ENCODE measurements at regions not wholly inside any gene's neighbourhood (a gene's known extent, or its start where the extent isn't known, plus 50 kb on each side); places are given as distances from the start of the nearest gene placed in this dataset.

DNA sequence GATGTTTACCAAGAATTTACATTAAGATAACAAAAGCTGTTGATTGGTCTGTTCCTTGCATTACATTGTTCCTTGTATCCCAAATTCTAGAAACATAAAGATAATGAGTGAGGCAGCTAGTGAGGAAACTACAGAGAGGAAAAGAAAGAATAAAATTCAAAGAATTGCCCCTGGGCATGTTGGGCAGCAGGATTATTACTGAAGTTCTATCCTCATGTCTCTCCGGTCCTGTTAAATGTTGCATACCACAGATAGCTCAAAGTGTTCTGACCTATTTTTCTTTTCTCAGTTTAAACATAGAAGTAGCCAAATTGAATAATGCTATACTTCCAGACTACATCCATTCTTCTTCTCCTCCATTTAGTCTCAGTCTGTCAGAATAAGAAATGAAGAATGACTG lies 58.2 kb upstream of the DYNC1I2 start:
- Histone ChIP-seq H3K9me3 (ENCODE audit: control insufficient read depth in 2 of 3, low read length in 3 of 3) (peaks cover 0 to 38% (median 0%) of the 10 kb centered on the region in 3 experiments), H3K27ac (ENCODE audit: low read depth, low read length) (no peak overlapping the region), H3K36me3 (ENCODE audit: control insufficient read depth in 2 of 3, insufficient read depth in 3 of 3, low read length in 3 of 3) (no peaks in the 10 kb centered on the region), H3K4me1 (ENCODE audit: control insufficient read depth in 2 of 2, insufficient read depth in 2 of 2, low read length in 2 of 2) (no peaks in the 10 kb centered on the region), H3K27me3 (ENCODE audit: control insufficient read depth in 2 of 2, insufficient read depth in 2 of 2, low read length in 2 of 2) (no peaks in the 10 kb centered on the region), H3K4me3 (ENCODE audit: low read length) (no peak overlapping the region)
- DNase-seq (no peak), ATAC-seq (no peak)
- intact Hi-C loops (cut with micrococcal nuclease): no loop called here
- H3K27me3 Mint-ChIP-seq: peaks cover 5 to 10% (median 7%) of the 10 kb centered on the region in 5 donors
- no peak overlapping the region for H3K27ac Mint-ChIP-seq
- ChIA-PET POLR2A (no interaction called here), CTCF (no interaction called here)
- H3K36me3 Mint-ChIP-seq: peaks cover 0 to 14% (median 5%) of the 10 kb centered on the region in 5 donors
- no peaks in the 10 kb centered on the region for H3K4me1 Mint-ChIP-seq
- H3K9me3 Mint-ChIP-seq: peaks cover 3 to 63% (median 19%) of the 10 kb centered on the region in 11 donors
- H3K4me3 Mint-ChIP-seq: no peak overlapping the region

DNA sequence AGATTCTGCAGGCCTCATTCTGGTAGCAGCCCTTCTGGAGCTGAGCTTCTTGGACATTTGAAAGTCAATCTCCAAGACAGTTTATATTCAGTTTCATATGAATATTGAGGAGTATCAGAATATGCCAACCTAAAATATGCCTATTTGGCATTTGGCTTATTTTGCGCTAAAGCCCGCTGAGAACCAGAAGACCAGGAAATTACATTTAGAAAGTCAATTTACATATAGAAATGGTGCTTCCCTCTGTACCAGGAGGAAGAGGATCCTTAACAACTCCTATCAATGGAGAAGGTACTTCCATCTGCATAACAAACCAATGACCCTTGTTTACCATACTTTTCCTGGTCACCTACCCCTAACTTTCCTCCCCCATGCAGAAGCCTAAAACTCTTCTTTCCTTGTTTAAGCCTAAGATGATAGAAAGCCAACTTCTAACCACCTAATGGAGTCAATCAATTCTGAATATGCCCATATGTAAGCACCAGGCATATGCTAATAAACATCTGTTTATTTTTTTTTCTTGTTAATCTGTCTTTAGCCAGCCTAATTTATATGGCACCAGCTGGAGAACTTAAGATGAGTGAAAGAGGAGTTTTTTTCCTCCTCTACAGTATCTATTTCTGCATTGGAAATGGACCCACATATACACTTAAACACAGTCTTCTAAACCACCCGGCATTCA lies 57.0 kb upstream of the DYNC1I2 start:
- Mint-ChIP-seq H3K36me3 (peaks cover 0 to 14% (median 5%) of the 10 kb centered on the region in 5 donors), H3K9me3 (peaks cover 3 to 64% (median 19%) of the 10 kb centered on the region in 11 donors), H3K4me1 (no peaks in the 10 kb centered on the region), H3K4me3 (no peak overlapping the region), H3K27ac (no peak overlapping the region), H3K27me3 (peaks cover 0 to 10% (median 8%) of the 10 kb centered on the region in 5 donors)
- CTCF ChIA-PET: no interaction called here
- H3K27ac ChIP-seq (ENCODE audit: low read depth, low read length): no peak overlapping the region
- no peak for DNase-seq
- no peaks in the 10 kb centered on the region for H3K27me3 ChIP-seq (ENCODE audit: control insufficient read depth in 2 of 2, insufficient read depth in 2 of 2, low read length in 2 of 2)
- POLR2A ChIA-PET: no interaction called here
- H3K4me3 ChIP-seq (ENCODE audit: low read length): no peak overlapping the region
- intact Hi-C loops (cut with micrococcal nuclease): no loop called here
- no peak for ATAC-seq
- no peaks in the 10 kb centered on the region for H3K4me1 ChIP-seq (ENCODE audit: control insufficient read depth in 2 of 2, insufficient read depth in 2 of 2, low read length in 2 of 2)
- no peaks in the 10 kb centered on the region for H3K36me3 ChIP-seq (ENCODE audit: control insufficient read depth in 2 of 3, insufficient read depth in 3 of 3, low read length in 3 of 3)
- H3K9me3 ChIP-seq (ENCODE audit: control insufficient read depth in 2 of 3, low read length in 3 of 3): peaks cover 0 to 38% (median 0%) of the 10 kb centered on the region in 3 experiments

DNA sequence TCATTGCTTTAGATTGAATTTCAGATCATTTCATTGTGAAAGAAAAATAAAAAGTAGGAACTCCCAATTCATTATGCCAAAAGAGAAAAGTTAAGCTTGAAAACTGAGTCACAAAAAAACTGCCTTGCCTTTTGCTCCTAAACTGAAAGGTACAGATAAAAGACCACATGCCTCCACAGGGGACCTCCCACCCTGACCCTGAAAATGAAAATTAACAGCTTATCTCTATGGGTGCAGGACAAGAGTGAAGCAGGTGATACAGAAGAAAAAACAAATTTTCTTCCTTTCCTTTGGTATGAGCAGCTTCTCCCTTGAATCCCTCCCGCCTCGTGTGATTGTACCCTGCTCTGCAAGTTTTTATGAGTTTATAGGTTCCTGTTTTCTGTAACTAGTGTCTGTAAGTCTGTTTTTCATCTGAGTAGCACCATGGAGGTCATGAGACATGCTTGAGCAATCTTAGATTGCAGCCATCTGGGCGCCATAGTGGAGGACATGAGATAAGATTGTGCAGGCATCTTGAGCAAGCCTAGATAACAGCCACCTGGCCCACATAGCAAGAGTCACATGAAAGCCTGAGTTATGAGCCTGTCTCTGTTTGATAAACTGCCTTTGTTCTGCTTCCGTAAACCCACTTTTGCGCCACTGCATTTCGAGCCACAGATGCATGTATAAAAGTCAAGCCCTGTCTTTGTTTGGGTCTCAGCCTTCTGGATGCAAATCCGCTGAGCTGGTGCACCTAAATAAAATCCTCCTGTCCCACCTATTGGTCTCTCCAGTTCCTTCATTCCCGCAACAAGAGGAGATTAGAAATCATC lies 56.2 kb upstream of the DYNC1I2 start:
- H3K27ac Mint-ChIP-seq: no peak overlapping the region

More for the DNA sequence above, 56.2 kb upstream of the DYNC1I2 start:
- H3K27me3 Mint-ChIP-seq: peaks cover 0 to 10% (median 8%) of the 10 kb centered on the region in 5 donors
- H3K4me1 ChIP-seq (ENCODE audit: control insufficient read depth in 2 of 2, insufficient read depth in 2 of 2, low read length in 2 of 2): no peaks in the 10 kb centered on the region
- intact Hi-C loops (cut with micrococcal nuclease): no loop called here
- H3K36me3 Mint-ChIP-seq: peaks cover 0 to 14% (median 5%) of the 10 kb centered on the region in 5 donors
- H3K27ac ChIP-seq (ENCODE audit: low read depth, low read length): no peak overlapping the region
- H3K4me3 ChIP-seq (ENCODE audit: low read length): no peak overlapping the region
- H3K9me3 Mint-ChIP-seq: peaks cover 3 to 64% (median 19%) of the 10 kb centered on the region in 11 donors
- ChIA-PET CTCF (no interaction called here), POLR2A (no interaction called here)
- H3K27me3 ChIP-seq (ENCODE audit: control insufficient read depth in 2 of 2, insufficient read depth in 2 of 2, low read length in 2 of 2): no peaks in the 10 kb centered on the region
- peaks cover 0 to 38% (median 0%) of the 10 kb centered on the region in 3 experiments for H3K9me3 ChIP-seq (ENCODE audit: control insufficient read depth in 2 of 3, low read length in 3 of 3)
- H3K4me1 Mint-ChIP-seq: no peaks in the 10 kb centered on the region
- ATAC-seq (no peak), DNase-seq (no peak)
- no peaks in the 10 kb centered on the region for H3K36me3 ChIP-seq (ENCODE audit: control insufficient read depth in 2 of 3, insufficient read depth in 3 of 3, low read length in 3 of 3)
- H3K4me3 Mint-ChIP-seq: no peak overlapping the region
